Neural cell (in vitro differentiated cells): ENCODE measurements at regions not wholly inside any gene's neighbourhood (a gene's known extent, or its start where the extent isn't known, plus 50 kb on each side); places are given as distances from the start of the nearest gene placed in this dataset.
A peak's percentile ranks its signal among the peaks of the same experiment; 100 is the strongest.

Experiments
- H2AFZ ChIP-seq: fragments of 200-600, 300-800 bp; sonication (generic), shearing (Covaris generic); 2 replicates; pipeline ENCODE4 v1.6.0; 2014; ENCODE audit warnings: low read depth, mild to moderate bottlenecking, antibody characterized with exemption, low read length, moderate library complexity
- H3F3A ChIP-seq: fragments of 200-600 bp; shearing (Covaris generic); 2 replicates; pipeline ENCODE4 v1.6.1; 2016; ENCODE audit warnings: mild to moderate bottlenecking, moderate library complexity, mixed read lengths, antibody characterized with exemption, low read length; ENCODE audit not compliant: insufficient read depth, poor library complexity, severe bottlenecking
- H3K27ac ChIP-seq: fragments of 200-600, 300-800 bp; sonication (generic), shearing (Covaris generic); 2 replicates; pipeline ENCODE4 v1.5.1; 2014; ENCODE audit warnings: mild to moderate bottlenecking, low read length, moderate library complexity
- H3K27me3 ChIP-seq: fragments of 300-800, 200-600 bp; sonication (generic), shearing (Covaris generic); 2 replicates; pipeline ENCODE4 v1.6.0; 2014; ENCODE audit warnings: mild to moderate bottlenecking, low read depth, low read length, moderate library complexity; ENCODE audit not compliant: insufficient read depth
- H3K36me3 ChIP-seq: fragments of 300-800, 200-600 bp; sonication (generic), shearing (Covaris generic); 2 replicates; pipeline ENCODE4 v1.5.1; 2014; ENCODE audit warnings: mild to moderate bottlenecking, antibody characterized with exemption, low read length, moderate library complexity; ENCODE audit not compliant: insufficient read depth
- H3K4me2 ChIP-seq: fragments of 300-800, 200-600 bp; sonication (generic), shearing (Covaris generic); 2 replicates; pipeline ENCODE4 v1.6.0; 2014; ENCODE audit warnings: mild to moderate bottlenecking, low read length
- H3K4me3 ChIP-seq: fragments of 300-800, 200-600 bp; sonication (generic), shearing (Covaris generic); 2 replicates; pipeline ENCODE4 v1.5.1; 2014; ENCODE audit warnings: mild to moderate bottlenecking, low read length, moderate library complexity
- H3K79me2 ChIP-seq: fragments of 200-600 bp; shearing (Covaris generic); replicated peaks from 2 replicates; pipeline ENCODE4 v1.6.0; 2014; ENCODE audit warnings: mild to moderate bottlenecking, low read length, moderate library complexity; ENCODE audit not compliant: insufficient read depth
- H3K9ac ChIP-seq: fragments of 300-800, 200-600 bp; sonication (generic), shearing (Covaris generic); 2 replicates; pipeline ENCODE4 v1.6.1; 2016; ENCODE audit warnings: mild to moderate bottlenecking, low read length, mixed read lengths
- H3K9me2 ChIP-seq: fragments of 200-600 bp; shearing (Covaris generic); 2 replicates; pipeline ENCODE4 v1.6.1; 2016; ENCODE audit warnings: mild to moderate bottlenecking, low read length, mixed read lengths; ENCODE audit not compliant: insufficient read depth
- H3K9me3 ChIP-seq: fragments of 200-600, 300-800 bp; sonication (generic), shearing (Covaris generic); 2 replicates; pipeline ENCODE4 v1.6.1; 2016; ENCODE audit warnings: mild to moderate bottlenecking, mixed run types, low read length, moderate library complexity, mixed read lengths
- H4K20me1 ChIP-seq: fragments of 200-600 bp; shearing (Covaris generic); 2 replicates; pipeline ENCODE4 v1.6.1; 2016; ENCODE audit warnings: mild to moderate bottlenecking, mixed run types; ENCODE audit not compliant: insufficient read depth
- CTCF ChIP-seq: fragments of 450-650 bp; IDR thresholded peaks from 2 replicates; pipeline ENCODE4 v1.5.1; 2014; ENCODE audit warnings: antibody characterized with exemption, mild to moderate bottlenecking, moderate library complexity; ENCODE audit not compliant: poor library complexity, severe bottlenecking
- EP300 ChIP-seq: fragments of 450-650 bp; conservative IDR thresholded peaks from 2 replicates; pipeline ENCODE4 v1.6.1; 2014; ENCODE audit warnings: antibody characterized with exemption, mild to moderate bottlenecking, moderate library complexity; ENCODE audit not compliant: poor library complexity, severe bottlenecking
- MXI1 ChIP-seq: fragments of 450-650 bp; conservative IDR thresholded peaks from 2 replicates; pipeline ENCODE4 v1.6.1; 2014; ENCODE audit warnings: antibody characterized with exemption, mild to moderate bottlenecking; ENCODE audit not compliant: poor library complexity, severe bottlenecking
- POLR2AphosphoS5 ChIP-seq: IDR thresholded peaks from 2 replicates; pipeline ENCODE4 v1.6.1; 2012
- REST ChIP-seq: IDR thresholded peaks from 2 replicates; pipeline ENCODE4 v1.6.1; 2012; ENCODE audit warnings: borderline replicate concordance
- TAF1 ChIP-seq: IDR thresholded peaks from 2 replicates; pipeline ENCODE4 v1.6.1; 2012; ENCODE audit warnings: low read depth

- Histone ChIP-seq H3K9me3 (no peaks in the 10 kb centered on the region), H3K9ac (no peak overlapping the region), H3K4me3 (no peak overlapping the region), H3K9me2 (no peaks in the 10 kb centered on the region), H3F3A (no peaks in the 10 kb centered on the region), H3K36me3 (no peaks in the 10 kb centered on the region), H3K27ac (no peak overlapping the region), H3K4me2 (no peak overlapping the region), H3K79me2 (no peaks in the 10 kb centered on the region), H3K27me3 (no peaks in the 10 kb centered on the region), H4K20me1 (no peaks in the 10 kb centered on the region), H2AFZ (no peak overlapping the region)
- no peak for TF ChIP-seq REST
- TF ChIP-seq EP300 = peak; percentile 92
- peak; percentile 68 for TF ChIP-seq POLR2AphosphoS5
Measured at GRCh38 chr3:96324087-96324486, 490.3 kb upstream of the EPHA6 start.

GRCh38 chr3:96330795-96331194 is 483.6 kb upstream of the EPHA6 start:
- H3K4me2 ChIP-seq = no peak overlapping the region
- no peaks in the 10 kb centered on the region for H3K79me2 ChIP-seq
- no peak overlapping the region for H3K27ac ChIP-seq
- H3K27me3 ChIP-seq = no peaks in the 10 kb centered on the region
- H3K4me3 ChIP-seq = no peak overlapping the region
- H3K36me3 ChIP-seq = no peaks in the 10 kb centered on the region
- H3K9ac ChIP-seq = no peak overlapping the region
- H3F3A ChIP-seq = no peaks in the 10 kb centered on the region
- H3K9me2 ChIP-seq = no peaks in the 10 kb centered on the region
- no peaks in the 10 kb centered on the region for H3K9me3 ChIP-seq
- no peak for TF ChIP-seq REST
- TF ChIP-seq TAF1 = no peak
- TF ChIP-seq MXI1 = no peak
- TF ChIP-seq CTCF = no peak
- TF ChIP-seq EP300 = no peak
- no peak overlapping the region for H2AFZ ChIP-seq
- H4K20me1 ChIP-seq = no peaks in the 10 kb centered on the region
